ENCODE measurements at regions not wholly inside any gene's neighbourhood (a gene's known extent, or its start where the extent isn't known, plus 50 kb on each side); places are given as distances from the start of the nearest gene placed in this dataset.

- Histone ChIP-seq H3K36me3 (ENCODE audit: insufficient read depth in 1 of 2, low read depth in 1 of 2) (no peaks in the 10 kb centered on the region), H3K4me3 (no peak overlapping the region), H3K27ac (no peak overlapping the region), H3K4me1 (no peaks in the 10 kb centered on the region), H3K27me3 (ENCODE audit: insufficient read depth in 3 of 3, low read length in 2 of 3) (no peaks in the 10 kb centered on the region), H3K9me3 (no peaks in the 10 kb centered on the region)
- TF ChIP-seq, protein P1, sequence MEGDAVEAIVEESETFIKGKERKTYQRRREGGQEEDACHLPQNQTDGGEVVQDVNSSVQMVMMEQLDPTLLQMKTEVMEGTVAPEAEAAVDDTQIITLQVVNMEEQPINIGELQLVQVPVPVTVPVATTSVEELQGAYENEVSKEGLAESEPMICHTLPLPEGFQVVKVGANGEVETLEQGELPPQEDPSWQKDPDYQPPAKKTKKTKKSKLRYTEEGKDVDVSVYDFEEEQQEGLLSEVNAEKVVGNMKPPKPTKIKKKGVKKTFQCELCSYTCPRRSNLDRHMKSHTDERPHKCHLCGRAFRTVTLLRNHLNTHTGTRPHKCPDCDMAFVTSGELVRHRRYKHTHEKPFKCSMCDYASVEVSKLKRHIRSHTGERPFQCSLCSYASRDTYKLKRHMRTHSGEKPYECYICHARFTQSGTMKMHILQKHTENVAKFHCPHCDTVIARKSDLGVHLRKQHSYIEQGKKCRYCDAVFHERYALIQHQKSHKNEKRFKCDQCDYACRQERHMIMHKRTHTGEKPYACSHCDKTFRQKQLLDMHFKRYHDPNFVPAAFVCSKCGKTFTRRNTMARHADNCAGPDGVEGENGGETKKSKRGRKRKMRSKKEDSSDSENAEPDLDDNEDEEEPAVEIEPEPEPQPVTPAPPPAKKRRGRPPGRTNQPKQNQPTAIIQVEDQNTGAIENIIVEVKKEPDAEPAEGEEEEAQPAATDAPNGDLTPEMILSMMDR (IDR thresholded peaks at IDR 0.05): no peak
- 63 to 74% (median 68%) methylated on average over 4 of the region's 4 CpGs for WGBS, 3 donors
- no peak for ATAC-seq
- DNase-seq: no peak
- intact Hi-C loops (cut with DNase I): loop anchor here in 1 of 2 donors (5.0 kb wide), 1 partner anchor 615 kb away; no protein-coding TSS in a partner anchor
Measured at GRCh38 chr2:208827549-208828221, 421.1 kb downstream of the PTH2R start.

DNA sequence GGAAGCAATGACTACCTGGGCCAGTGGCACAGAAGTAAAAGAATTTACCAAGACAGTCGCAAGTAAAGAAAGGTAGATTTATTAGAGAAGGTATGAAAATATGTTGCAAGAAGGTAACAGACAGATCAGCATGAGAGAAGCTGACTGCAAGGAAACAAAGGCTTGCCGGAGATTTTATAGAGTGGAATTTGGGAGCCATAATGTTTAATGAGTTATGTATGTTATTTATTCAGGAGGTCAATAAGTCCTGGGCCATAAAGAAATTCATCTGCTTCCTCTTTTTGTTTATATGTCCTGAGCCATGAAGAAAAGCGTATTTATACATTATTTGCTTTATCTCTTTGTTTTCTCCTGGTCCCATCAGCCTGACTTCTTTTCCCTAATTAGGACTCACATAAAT is 423.6 kb downstream of the PTH2R start:
- intact Hi-C loops (cut with DNase I): no loop called here
- TF ChIP-seq, protein P1 (IDR thresholded peaks at IDR 0.05): no peak
- H3K27me3 ChIP-seq (ENCODE audit: insufficient read depth in 3 of 3, low read length in 2 of 3): no peaks in the 10 kb centered on the region

DNA sequence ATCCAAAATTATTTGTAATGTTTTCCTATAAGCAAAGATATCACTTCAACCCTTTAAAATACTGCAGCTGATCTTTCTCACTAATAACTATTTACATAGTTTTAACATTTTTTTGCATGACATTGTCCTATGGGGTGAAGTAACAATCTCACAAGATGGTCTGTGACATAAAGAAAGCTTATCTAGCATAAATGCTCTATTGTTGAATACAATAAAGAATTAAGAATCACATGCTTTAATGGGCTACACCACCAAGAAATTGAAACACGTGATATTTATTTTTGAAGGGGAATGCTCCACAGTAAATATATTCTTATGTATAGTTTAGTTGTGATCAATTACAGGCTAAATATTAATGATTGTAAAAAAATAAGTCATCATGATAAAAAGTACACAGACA is 441.1 kb downstream of the PTH2R start:
- H3K27me3 ChIP-seq (ENCODE audit: insufficient read depth in 3 of 3, low read length in 2 of 3): no peaks in the 10 kb centered on the region
- 63 to 67% (median 64%) methylated on average over 1 of the region's 1 CpG for WGBS, 3 donors
- peaks cover 7% of the 10 kb centered on the region for H3K9me3 ChIP-seq
- H3K4me3 ChIP-seq: no peak overlapping the region
- no peak for ATAC-seq
- H3K27ac ChIP-seq: no peak overlapping the region
- intact Hi-C loops (cut with DNase I): no loop called here
- no peaks in the 10 kb centered on the region for H3K36me3 ChIP-seq (ENCODE audit: insufficient read depth in 1 of 2, low read depth in 1 of 2)
- no peaks in the 10 kb centered on the region for H3K4me1 ChIP-seq
- TF ChIP-seq, protein P1 (IDR thresholded peaks at IDR 0.05): no peak
- DNase-seq: no peak

More for the DNA sequence above, 423.6 kb downstream of the PTH2R start:
- Histone ChIP-seq H3K27ac (no peak overlapping the region), H3K9me3 (no peaks in the 10 kb centered on the region), H3K4me3 (no peak overlapping the region), H3K36me3 (ENCODE audit: insufficient read depth in 1 of 2, low read depth in 1 of 2) (no peaks in the 10 kb centered on the region), H3K4me1 (no peaks in the 10 kb centered on the region)
- DNase-seq (no peak), ATAC-seq (no peak)
- WGBS, 3 donors: 72 to 82% (median 81%) methylated on average over 3 of the region's 3 CpGs

- Histone ChIP-seq H3K36me3 (ENCODE audit: insufficient read depth in 1 of 2, low read depth in 1 of 2) (no peaks in the 10 kb centered on the region), H3K4me3 (no peak overlapping the region), H3K27ac (no peak overlapping the region), H3K27me3 (ENCODE audit: insufficient read depth in 3 of 3, low read length in 2 of 3) (peaks cover 0 to 2% (median 0%) of the 10 kb centered on the region in 3 donors), H3K4me1 (no peaks in the 10 kb centered on the region), H3K9me3 (peaks cover 5% of the 10 kb centered on the region)
- TF ChIP-seq, protein P1 (IDR thresholded peaks at IDR 0.05): no peak
- DNase-seq (no peak), ATAC-seq (no peak)
- 87 to 90% (median 90%) methylated on average over 6 of the region's 6 CpGs for WGBS, 3 donors
- intact Hi-C loops (cut with DNase I): no loop called here
Measured at GRCh38 chr2:208854717-208855116, 448.1 kb downstream of the PTH2R start.

DNA sequence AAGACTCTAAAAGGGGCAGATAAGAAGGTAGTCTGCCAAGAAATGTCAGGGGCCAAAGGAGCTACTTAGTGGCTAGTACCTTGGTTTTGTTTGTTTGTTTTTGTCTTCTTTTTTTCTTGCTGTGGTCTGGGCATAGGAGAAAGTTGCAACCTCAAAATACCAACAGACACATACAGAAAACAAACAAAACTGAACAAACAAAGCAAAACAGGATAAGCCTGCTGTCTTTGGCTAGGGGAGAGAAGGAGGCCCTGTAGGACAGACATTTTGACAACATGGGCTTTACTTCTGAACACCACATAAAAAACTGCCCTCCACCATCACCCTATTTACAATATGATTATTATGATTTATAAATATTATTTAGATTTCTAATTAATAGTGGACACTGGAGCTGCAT is 460.8 kb downstream of the PTH2R start:
- Histone ChIP-seq H3K27me3 (ENCODE audit: insufficient read depth in 3 of 3, low read length in 2 of 3) (no peaks in the 10 kb centered on the region), H3K27ac (no peak overlapping the region), H3K9me3 (no peaks in the 10 kb centered on the region), H3K36me3 (ENCODE audit: insufficient read depth in 1 of 2, low read depth in 1 of 2) (no peaks in the 10 kb centered on the region), H3K4me3 (no peak overlapping the region), H3K4me1 (no peaks in the 10 kb centered on the region)
- intact Hi-C loops (cut with DNase I): no loop called here
- ATAC-seq (no peak), DNase-seq (no peak)
- TF ChIP-seq, protein P1 (IDR thresholded peaks at IDR 0.05): no peak
